SK-N-SH (cell line): ENCODE measurements at regions not wholly inside any gene's neighbourhood (a gene's known extent, or its start where the extent isn't known, plus 50 kb on each side); places are given as distances from the start of the nearest gene placed in this dataset.

Experiments used
- CTCF ChIP-seq: fragments of 200-600 bp; sonication (generic); IDR thresholded peaks from 2 replicates; pipeline ENCODE4 v1.6.1; 2017; ENCODE audit warnings: antibody characterized with exemption, mild to moderate bottlenecking, moderate library complexity
- EP300 ChIP-seq, 2 experiments: IDR thresholded peaks; 2 replicates each; pipeline versions ENCODE4 v1.4.0 to v1.6.1; 2012; ENCODE audit warnings: borderline replicate concordance in 1 of 2, low read depth in 1 of 2, low read length in 1 of 2
- EZH2phosphoT487 ChIP-seq: fragments of 200-600 bp; sonication (generic); IDR thresholded peaks from 2 replicates; pipeline ENCODE4 v1.6.1; 2017; ENCODE audit warnings: low read depth, mixed run types, mild to moderate bottlenecking, antibody characterized with exemption, moderate library complexity, borderline replicate concordance
- FOXM1 ChIP-seq: IDR thresholded peaks from 2 replicates; pipeline ENCODE4 v1.4.0; 2012; ENCODE audit warnings: low read depth, mild to moderate bottlenecking
- GABPA ChIP-seq: IDR thresholded peaks from 2 replicates; pipeline ENCODE4 v1.4.0; 2012; ENCODE audit warnings: low read depth, mild to moderate bottlenecking
- IRF3 ChIP-seq: fragments of 150-350 bp; IDR thresholded peaks from 2 replicates; pipeline ENCODE4 v1.6.1; 2016; ENCODE audit warnings: mild to moderate bottlenecking, low read depth, low read length
- MXI1 ChIP-seq: IDR thresholded peaks from 2 replicates; pipeline ENCODE4 v1.6.1; 2012; ENCODE audit warnings: mild to moderate bottlenecking, low read depth, low read length, improper control_type of control experiment
- POLR2AphosphoS5 ChIP-seq: IDR thresholded peaks from 2 replicates; pipeline ENCODE4 v1.6.1; 2012; ENCODE audit warnings: low read depth, low read length
- RAD21 ChIP-seq: IDR thresholded peaks from 2 replicates; pipeline ENCODE4 v1.6.1; 2012; ENCODE audit warnings: mild to moderate bottlenecking, low read length
- RCOR1 ChIP-seq: fragments of 150-350 bp; IDR thresholded peaks from 2 replicates; pipeline ENCODE4 v1.6.1; 2017; ENCODE audit warnings: antibody characterized with exemption, low read length
- YY1 ChIP-seq: IDR thresholded peaks from 2 replicates; pipeline ENCODE4 v1.4.0; 2012; ENCODE audit warnings: low read depth, mild to moderate bottlenecking

DNA sequence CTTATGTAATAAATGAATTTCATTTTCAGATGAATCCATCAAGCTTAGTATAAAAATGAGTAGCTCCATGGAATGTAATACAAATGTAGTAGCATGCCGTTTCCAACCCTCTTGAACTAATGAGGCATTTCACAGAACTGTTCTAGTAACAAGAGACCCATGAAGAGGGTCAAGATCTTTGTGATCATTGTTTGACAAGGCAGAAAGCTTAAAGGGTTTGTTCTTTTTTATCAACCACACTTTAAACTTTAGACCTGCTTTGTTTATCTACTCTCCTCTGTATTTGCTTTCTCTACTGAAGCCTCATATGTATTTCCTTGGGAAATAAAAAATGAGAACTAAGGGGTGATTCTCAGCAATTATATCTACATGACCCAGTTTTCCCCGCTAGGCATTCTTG, 513.9 kb downstream of the ARAP2 start:
- TF ChIP-seq GABPA = no peak
- TF ChIP-seq IRF3 = no peak
- TF ChIP-seq CTCF = no peak
- TF ChIP-seq POLR2AphosphoS5 = no peak
- TF ChIP-seq YY1 = no peak
- no peak for TF ChIP-seq EP300 (IDR thresholded peaks at IDR 0.05; ENCODE audit: borderline replicate concordance in 1 of 2, low read depth in 1 of 2, low read length in 1 of 2)
- no peak for TF ChIP-seq EZH2phosphoT487
- TF ChIP-seq RAD21 = no peak
- TF ChIP-seq RCOR1 = no peak
- no peak for TF ChIP-seq MXI1
- TF ChIP-seq FOXM1 = no peak
